ENCODE measurements at regions not wholly inside any gene's neighbourhood (a gene's known extent, or its start where the extent isn't known, plus 50 kb on each side); places are given as distances from the start of the nearest gene placed in this dataset.
"Not testable (repeated sequence)": the region's sequence is repeated elsewhere in the genome, so short reads cannot be mapped to it uniquely, and the experiment has no call there.

DNA sequence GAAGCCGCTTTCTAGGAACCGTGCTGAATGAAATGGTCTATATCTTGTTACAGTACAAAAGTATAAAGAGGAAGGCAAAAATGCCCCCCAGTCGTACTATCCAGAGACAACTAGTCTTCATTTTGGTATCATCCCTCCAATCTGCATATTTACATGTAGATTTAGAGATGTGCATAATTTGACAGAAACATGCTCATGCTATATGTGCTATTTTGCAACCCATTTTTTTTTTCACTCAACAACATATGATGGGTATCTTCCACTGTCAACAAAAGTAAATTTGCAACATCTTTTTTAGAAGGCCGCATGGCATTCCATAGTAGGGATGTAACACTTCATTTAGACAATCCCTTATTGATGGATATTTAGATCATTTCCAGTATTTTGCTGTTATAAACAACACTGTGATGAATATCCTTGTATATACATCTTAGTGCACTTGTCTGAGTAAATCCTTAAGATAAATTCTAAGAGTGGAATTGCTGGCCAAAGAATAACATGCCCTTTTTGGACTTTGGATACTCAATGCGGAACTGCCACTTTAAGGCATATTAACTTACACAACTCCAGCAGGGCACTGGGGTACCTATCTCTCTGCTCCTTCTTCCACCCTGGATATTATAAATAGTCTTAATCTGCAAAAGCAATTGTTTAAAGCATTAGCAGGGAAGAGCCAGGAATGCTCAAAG is 71.1 kb upstream of the SH3PXD2B start:
- no peak for DNase-seq

DNA sequence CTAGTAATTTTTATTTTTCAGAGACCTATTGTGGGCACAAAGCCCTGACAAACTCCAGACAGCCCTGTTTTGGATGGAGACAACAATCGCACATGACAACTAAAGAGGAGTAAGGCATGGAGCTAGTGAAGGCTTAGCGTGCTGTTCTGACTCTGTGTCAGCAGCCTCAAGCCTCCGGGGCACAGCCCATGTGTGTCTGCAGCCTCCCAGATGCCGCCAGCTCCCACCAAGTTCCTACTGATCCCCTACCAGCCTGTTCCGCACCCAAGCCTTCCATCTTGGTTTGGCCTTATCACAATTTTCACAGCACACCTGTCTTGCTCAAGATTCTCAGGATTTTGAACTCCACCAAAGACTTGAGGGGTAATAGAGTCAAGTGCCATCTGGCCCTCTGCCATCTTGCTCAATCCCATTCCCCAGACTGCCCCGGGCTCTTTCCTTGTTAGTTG is 70.3 kb upstream of the SH3PXD2B start:
- no peak for DNase-seq

DNA sequence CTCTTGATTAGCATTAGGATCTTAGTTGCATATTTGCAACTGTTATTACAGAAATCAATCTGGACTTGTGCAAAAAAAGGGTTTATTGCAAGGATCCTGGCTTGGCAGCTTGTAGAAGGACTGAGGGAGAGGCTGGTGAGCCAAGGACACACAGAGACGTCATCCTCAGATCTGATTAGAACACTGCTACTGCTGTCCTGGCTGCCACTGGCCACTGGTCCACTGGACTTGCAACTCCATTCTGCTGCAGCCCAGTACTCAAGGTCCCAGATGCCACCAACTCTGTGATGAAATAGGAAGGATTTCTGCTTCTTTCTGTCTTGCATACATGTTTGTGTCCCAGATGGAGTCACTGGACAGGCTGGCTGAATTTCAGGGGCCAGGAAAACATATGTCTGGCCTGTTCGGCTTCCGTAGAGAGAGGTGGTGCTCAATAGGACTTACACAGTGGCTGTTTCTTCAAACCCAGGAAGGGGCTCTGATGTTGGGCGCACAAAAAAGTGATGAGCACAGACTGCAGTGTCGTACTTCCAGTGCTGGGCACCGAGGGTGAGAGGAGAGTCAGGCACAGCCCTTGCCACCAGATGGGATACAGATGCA is 68.9 kb upstream of the SH3PXD2B start:
- DNase-seq, result no peak

DNA sequence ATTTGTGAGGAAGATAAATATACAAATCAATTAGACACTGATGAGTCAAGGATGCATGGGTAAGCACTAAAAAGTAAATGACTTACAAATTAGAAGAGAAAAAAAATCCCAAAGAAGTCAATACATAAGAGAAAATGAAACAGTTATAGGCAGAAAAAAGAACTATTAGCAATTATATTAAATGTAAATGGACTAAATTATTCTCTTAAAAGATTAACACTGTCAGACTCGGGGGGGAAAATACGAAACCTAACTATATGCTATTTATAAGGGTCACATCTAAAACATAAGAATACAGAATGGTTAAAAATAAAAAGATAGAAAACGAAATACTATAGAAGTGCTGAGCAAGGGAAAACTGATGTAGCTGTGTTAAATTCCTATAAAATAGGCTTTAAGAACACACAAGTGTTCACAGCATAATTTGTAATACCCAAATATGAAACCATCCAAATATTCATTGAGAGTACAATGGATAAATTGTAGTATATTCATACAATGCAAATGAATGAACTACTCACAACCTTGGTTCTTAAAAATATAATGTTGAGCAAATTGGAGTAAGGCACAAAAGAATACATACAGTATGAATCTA is 67.1 kb upstream of the SH3PXD2B start:
- DNase-seq, result no peak

DNA sequence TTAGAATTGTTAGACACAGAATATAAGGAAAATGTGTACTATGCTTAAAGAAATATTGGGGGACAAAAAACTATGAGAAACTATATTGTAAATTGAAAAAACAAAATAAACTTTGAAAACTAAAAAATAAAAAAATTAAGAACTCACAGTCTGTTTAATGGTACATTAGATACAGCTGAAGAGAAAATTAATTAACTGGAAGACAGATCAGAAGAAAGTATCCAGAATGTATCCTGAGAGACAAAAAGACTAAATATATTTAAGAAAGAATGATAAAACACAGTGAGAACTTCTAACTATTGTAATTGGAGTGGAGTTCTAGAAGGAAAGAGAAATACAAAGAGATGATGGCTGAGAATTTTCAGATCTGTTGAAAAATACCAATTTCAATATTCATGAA is 57.6 kb upstream of the SH3PXD2B start:
- DNase-seq, result no peak

DNA sequence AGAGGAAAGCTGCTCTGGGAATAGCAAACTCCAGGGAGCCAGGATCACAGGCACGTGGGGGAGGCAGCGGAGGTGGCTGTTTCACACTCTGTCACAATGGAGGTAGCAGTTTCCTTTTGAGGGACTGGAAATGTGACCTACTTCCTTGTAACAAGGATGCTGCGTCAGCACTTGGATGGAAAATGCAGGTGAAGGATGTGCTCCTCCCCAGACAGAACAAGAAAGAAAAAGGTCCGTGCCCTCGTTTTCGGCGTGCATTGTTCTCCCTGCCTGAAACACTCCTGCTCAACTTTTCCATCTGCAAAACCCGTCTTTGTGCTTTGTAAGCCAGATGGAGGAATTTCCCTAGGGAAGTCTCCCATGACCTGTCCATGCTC is 55.1 kb upstream of the SH3PXD2B start:
- DNase-seq, result no peak

DNA sequence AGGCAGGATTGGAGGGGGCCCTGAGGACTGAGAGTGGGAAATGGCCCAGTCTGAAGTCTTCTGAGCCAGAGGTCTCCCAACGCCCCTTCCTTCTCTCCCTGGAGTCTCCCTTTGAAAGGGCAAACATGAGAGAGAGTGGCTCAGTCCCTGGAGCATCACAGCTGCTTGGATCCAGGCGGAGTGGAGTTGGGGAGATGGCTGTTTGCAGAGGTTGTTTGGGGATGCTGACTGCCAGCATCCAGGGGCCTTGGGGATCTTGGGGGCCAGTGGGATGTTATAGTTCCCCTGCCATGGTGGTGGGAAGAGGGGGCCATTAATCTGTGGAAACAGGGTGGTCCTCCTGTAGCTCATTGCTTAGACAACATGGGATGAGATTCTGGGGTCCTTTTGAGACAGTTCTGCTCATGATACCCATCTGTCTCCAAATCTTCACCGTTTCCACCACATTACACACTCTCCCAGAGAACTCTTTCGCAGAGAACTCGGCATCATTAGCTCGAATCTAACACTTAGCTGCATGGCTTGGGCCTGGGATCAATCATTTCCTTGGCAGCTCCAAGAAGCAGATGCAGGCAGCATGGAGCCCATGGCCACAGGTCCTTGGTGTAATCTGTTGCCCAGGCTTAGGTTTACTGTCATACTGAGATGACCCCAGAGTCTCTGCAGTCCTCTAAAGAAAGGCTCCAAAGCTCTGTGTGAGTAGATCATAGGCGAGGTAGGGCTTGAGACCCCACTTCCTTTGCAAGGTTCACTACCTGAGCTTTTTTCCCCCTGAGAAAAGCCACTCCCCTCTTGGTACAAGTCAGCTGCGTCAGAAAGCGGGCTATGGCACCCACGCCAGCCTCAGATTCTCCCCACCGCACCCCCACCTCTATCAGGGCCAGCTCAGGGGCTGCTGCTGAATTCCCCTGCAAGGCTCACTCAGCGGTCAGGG is 54.4 kb upstream of the SH3PXD2B start:
- DNase-seq, result no peak

DNA sequence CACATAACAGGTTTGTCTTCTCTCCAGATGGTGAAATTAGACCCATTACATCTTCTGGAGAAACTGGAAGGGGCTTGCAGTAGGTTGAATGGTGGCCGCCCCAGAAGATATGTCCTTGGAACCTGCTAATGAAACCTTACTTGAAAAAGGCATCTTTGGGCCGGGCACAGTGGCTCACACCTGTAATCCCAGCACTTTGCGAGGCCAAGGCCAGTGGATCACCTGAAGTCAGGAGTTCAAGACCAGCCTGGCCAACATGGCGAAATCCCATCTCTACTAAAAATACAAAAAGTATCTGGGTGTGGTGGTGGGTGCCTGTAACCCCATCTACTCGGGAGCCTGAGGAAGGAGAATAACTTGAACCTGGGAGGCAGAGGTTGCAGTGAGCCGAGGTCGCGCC is 53.2 kb upstream of the SH3PXD2B start:
- DNase-seq, result not testable (repeated sequence)

DNA sequence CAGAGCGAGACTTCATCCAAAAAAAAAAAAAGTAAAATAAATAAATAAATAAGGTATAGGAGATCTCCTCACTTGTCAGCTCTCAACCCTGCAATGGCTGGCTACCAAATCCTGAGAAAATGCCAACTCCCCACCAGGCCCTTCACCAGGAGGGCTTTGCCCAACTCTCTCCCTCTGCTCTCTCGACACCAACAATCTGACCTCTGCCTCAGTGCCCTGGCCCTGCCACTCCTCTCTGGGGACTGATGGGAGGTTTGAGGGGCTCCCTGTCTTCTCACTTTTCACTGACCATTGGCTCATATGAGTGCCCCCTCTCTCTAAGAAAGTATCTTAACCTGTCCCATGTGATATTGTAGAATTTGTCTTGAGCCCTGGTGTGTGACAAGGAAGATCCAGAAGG is 52.6 kb upstream of the SH3PXD2B start:
- no peak for DNase-seq

DNA sequence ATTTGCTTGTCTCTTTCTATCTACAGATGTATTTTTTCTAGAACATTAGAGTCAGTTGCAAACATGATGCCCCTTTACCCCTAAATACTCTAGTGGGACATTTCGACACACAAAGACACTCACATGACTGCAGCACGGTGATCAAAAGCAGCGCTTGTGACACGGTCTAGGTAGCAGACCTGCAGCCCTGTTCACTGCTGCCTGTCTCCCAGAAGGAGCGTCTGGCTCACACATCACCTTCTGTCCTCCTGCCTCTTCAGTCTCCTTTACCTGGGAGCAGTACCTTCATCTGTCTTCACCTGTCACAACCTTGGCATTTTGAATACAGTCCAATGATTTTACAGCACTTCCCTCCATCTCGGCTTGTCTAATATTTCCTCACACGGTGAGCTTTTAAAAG is 51.9 kb upstream of the SH3PXD2B start:
- DNase-seq, result no peak

DNA sequence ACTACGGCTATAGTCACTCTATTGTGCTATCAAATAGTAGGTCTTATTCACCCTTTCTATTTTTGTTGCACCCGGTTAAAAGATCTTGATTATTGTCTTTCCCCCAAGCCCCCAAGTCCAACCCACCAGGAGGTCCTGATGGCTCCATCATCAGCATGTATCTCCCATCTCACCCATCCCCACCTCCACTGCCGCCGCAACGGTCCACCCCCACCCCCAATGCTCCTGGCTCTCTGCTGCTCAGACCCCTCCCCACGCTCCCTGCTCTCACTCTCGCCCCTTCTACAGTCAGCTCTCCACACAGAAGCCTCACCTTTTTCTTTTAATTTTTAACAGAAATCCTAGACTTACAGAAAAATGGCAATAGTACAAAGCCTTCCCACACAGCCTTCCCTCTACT is 51.5 kb upstream of the SH3PXD2B start:
- DNase-seq, result no peak

DNA sequence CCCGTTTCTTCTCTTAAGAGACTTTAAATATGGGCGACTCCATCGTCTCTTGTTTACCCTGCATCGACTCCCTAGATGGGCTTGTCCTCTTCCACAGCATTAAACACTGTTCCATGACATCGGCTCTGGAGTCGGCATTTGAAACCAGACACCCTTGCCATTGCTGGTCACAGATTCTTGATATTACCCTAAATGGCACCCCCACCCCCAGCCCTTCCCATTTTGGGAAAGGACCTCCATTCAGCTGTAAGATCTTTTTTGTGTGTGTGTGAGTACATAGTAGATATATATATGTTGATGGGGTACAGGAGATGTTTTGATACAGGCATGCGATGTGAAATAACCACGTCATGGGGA is 51.1 kb upstream of the SH3PXD2B start:
- no peak for DNase-seq

DNA sequence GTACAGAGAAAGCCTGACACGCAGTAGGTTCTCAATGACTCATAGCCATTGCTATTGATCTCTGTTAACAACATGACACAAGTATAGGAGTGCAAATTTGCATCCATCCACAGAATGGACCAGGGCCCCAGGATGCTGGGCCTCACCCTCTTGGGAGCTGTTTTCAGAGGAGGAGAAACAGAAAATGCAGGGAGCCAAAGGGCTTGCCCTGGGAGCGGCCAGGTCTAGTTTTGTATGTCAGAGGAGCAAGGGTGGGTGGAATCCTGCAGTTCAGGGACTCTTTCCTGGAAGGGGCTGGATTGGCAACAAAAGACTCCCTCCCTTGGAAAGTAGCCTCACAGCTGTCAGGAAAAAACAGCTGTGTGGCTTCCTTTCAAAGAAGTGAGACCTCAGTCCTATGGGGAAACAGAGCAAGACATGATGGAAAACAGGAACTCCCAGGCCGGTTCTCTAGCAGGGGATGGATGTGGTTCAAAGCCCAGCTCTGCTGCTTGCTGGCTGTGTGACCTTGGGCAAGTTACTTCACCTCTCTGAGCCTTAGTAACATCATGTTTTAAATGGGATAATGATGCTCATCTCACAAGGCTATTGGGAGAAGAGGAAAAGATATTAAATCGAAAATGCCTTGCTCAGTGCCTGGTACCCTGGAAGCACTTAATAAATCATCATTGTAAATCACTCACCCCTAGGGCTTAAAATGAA is 50.5 kb upstream of the SH3PXD2B start:
- no peak for DNase-seq

DNA sequence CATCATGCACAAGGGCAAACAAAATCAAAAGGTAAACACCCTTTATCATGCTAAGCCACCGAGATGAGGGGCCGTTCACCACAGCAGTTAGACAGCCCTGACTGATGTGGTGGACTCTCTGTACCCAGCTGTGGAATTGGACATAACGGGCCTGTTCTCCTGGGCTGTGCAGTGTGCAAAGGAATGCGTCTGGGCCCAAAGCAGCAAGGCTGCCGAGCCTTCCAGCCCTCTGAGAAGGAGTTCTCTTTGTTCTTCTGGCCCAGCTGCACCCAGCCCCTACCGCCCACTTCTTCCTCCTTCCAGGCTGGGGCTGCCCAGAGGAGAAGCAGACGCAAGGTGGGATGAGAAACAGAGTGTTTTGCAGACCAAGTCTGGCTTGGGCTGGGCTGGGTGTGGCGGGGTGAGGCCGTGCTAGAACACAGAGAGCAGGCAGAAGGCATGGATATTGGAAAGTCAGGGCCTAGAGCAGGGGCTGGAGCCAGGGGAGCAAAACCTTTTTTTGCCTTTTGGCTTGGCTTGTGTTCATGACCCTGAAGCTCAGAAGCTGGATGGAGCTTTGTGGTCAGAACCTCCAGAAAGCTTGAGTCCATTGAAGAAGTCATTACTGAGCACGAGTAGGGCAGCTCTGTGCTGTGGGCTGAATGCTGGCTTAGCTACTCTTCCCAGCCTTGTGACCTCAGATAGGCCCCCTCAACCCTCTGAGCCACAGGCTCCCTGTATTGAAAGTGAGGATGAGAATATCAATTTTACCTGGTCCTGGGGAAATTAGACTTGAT is 49.8 kb upstream of the SH3PXD2B start:
- DNase-seq, result no peak
